ENCODE measurements at regions not wholly inside any gene's neighbourhood (a gene's known extent, or its start where the extent isn't known, plus 50 kb on each side); places are given as distances from the start of the nearest gene placed in this dataset.

DNA sequence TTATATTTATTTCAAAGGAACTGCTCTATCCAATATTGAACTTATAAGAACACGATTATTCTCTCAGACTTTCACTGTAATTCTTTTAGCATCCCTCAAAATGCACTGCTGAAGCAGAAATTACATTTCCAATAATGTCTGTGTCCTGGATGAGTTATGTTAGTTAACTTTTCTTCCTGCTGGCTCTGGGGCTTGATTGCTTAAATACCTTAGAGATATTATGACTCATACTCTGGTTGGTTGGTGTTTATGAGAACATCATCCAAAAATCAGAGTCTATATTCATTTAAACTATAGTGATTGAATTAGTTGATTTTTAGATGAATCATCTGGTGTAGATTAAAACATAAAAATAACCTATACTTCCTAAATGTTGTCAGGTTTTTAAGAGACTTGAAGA lies 246.3 kb upstream of the VWC2 start:
- TF ChIP-seq, protein P1, sequence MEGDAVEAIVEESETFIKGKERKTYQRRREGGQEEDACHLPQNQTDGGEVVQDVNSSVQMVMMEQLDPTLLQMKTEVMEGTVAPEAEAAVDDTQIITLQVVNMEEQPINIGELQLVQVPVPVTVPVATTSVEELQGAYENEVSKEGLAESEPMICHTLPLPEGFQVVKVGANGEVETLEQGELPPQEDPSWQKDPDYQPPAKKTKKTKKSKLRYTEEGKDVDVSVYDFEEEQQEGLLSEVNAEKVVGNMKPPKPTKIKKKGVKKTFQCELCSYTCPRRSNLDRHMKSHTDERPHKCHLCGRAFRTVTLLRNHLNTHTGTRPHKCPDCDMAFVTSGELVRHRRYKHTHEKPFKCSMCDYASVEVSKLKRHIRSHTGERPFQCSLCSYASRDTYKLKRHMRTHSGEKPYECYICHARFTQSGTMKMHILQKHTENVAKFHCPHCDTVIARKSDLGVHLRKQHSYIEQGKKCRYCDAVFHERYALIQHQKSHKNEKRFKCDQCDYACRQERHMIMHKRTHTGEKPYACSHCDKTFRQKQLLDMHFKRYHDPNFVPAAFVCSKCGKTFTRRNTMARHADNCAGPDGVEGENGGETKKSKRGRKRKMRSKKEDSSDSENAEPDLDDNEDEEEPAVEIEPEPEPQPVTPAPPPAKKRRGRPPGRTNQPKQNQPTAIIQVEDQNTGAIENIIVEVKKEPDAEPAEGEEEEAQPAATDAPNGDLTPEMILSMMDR (conservative IDR thresholded peaks at IDR 0.05; ENCODE audit: low read depth in 2 of 2), result no peak
- TF ChIP-seq POLR2AphosphoS5 (IDR thresholded peaks at IDR 0.05; ENCODE audit: low read depth) (no peak), ZNF114 (CRISPR knock-in tag; IDR thresholded peaks at IDR 0.05) (no peak), STAT1 (IDR thresholded peaks at IDR 0.05; ENCODE audit: unreplicated experiment) (no peak), EZH2phosphoT487 (IDR thresholded peaks at IDR 0.05; ENCODE audit: unreplicated experiment) (no peak), CREB1 (CRISPR knock-in tag; IDR thresholded peaks at IDR 0.05; ENCODE audit: low read depth) (no peak), EZH2 (IDR thresholded peaks at IDR 0.05; ENCODE audit: low read depth, unreplicated experiment) (no peak), NANOG (IDR thresholded peaks at IDR 0.05; ENCODE audit: borderline replicate concordance) (no peak), JUNB (IDR thresholded peaks at IDR 0.05; ENCODE audit: unreplicated experiment) (no peak)
- TF ChIP-seq, protein P2, sequence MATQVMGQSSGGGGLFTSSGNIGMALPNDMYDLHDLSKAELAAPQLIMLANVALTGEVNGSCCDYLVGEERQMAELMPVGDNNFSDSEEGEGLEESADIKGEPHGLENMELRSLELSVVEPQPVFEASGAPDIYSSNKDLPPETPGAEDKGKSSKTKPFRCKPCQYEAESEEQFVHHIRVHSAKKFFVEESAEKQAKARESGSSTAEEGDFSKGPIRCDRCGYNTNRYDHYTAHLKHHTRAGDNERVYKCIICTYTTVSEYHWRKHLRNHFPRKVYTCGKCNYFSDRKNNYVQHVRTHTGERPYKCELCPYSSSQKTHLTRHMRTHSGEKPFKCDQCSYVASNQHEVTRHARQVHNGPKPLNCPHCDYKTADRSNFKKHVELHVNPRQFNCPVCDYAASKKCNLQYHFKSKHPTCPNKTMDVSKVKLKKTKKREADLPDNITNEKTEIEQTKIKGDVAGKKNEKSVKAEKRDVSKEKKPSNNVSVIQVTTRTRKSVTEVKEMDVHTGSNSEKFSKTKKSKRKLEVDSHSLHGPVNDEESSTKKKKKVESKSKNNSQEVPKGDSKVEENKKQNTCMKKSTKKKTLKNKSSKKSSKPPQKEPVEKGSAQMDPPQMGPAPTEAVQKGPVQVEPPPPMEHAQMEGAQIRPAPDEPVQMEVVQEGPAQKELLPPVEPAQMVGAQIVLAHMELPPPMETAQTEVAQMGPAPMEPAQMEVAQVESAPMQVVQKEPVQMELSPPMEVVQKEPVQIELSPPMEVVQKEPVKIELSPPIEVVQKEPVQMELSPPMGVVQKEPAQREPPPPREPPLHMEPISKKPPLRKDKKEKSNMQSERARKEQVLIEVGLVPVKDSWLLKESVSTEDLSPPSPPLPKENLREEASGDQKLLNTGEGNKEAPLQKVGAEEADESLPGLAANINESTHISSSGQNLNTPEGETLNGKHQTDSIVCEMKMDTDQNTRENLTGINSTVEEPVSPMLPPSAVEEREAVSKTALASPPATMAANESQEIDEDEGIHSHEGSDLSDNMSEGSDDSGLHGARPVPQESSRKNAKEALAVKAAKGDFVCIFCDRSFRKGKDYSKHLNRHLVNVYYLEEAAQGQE (IDR thresholded peaks at IDR 0.05; ENCODE audit: unreplicated experiment), result no peak
- TF ChIP-seq, protein P3, sequence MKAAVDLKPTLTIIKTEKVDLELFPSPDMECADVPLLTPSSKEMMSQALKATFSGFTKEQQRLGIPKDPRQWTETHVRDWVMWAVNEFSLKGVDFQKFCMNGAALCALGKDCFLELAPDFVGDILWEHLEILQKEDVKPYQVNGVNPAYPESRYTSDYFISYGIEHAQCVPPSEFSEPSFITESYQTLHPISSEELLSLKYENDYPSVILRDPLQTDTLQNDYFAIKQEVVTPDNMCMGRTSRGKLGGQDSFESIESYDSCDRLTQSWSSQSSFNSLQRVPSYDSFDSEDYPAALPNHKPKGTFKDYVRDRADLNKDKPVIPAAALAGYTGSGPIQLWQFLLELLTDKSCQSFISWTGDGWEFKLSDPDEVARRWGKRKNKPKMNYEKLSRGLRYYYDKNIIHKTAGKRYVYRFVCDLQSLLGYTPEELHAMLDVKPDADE (IDR thresholded peaks at IDR 0.05), result no peak

Data from GM23338 (cell line).